GM10266 (cell line): ENCODE measurements at regions not wholly inside any gene's neighbourhood (a gene's known extent, or its start where the extent isn't known, plus 50 kb on each side); places are given as distances from the start of the nearest gene placed in this dataset.

Experiments
- DNase-seq: peaks from one replicate; pipeline ENCODE4 v3.0.0; 2012; ENCODE audit errors: extremely low spot score
- CTCF ChIP-seq: IDR thresholded peaks from 2 replicates; pipeline ENCODE4 v1.5.1; 2012; ENCODE audit warnings: mild to moderate bottlenecking, low read depth; ENCODE audit not compliant: control insufficient read depth, insufficient read depth; ENCODE audit errors: missing control alignments

- DNase-seq, result no peak
- no peak for TF ChIP-seq CTCF
Observed at GRCh38 chr6:153588330-153588729, 450.7 kb upstream of the OPRM1 start.

- no peak for DNase-seq
- TF ChIP-seq CTCF, result no peak
Observed at GRCh38 chr6:153583685-153584084, 452.6 kb upstream of the RGS17 start.

- TF ChIP-seq CTCF, result no peak
- DNase-seq, result no peak
Observed at GRCh38 chr6:153580776-153581175, 449.7 kb upstream of the RGS17 start.

GRCh38 chr6:153575528-153575927 is 444.4 kb upstream of the RGS17 start:
- no peak for TF ChIP-seq CTCF
- DNase-seq, result no peak

GRCh38 chr6:153574231-153574630 is 443.1 kb upstream of the RGS17 start:
- DNase-seq, result no peak
- no peak for TF ChIP-seq CTCF

- DNase-seq, result no peak
- TF ChIP-seq CTCF, result no peak
Observed at GRCh38 chr6:153572371-153572770, 441.3 kb upstream of the RGS17 start.

GRCh38 chr6:153568628-153569027 is 437.5 kb upstream of the RGS17 start:
- TF ChIP-seq CTCF, result no peak
- no peak for DNase-seq
